ENCODE measurements at regions not wholly inside any gene's neighbourhood (a gene's known extent, or its start where the extent isn't known, plus 50 kb on each side); places are given as distances from the start of the nearest gene placed in this dataset.

- H3K4me1 ChIP-seq (ENCODE audit: control insufficient read depth, insufficient read depth, low read length): no peaks in the 10 kb centered on the region
- ChIA-PET CTCF (no interaction called here), POLR2A (no interaction called here), SMC1A (ENCODE audit: uncharacterized antibody, unreplicated experiment) (no interaction called here), RAD21 (ENCODE audit: unreplicated experiment) (no interaction called here)
- no peaks in the 10 kb centered on the region for H3K36me3 ChIP-seq (ENCODE audit: control insufficient read depth in 2 of 2, insufficient read depth in 2 of 2, low read length in 1 of 2)
- 34% methylated on average over 3 of the region's 3 CpGs for WGBS (ENCODE audit: insufficient coverage, insufficient replicate concordance, low lambda C conversion rate, missing lambda C conversion rate)
- H3K9ac ChIP-seq (ENCODE audit: control insufficient read depth, insufficient read depth, low read length): no peak overlapping the region
- H2AFZ ChIP-seq (ENCODE audit: control insufficient read depth, low read depth, low read length): no peak overlapping the region
- no peak overlapping the region for H3K27ac ChIP-seq (ENCODE audit: control insufficient read depth, insufficient read depth)
- H3K79me2 ChIP-seq (ENCODE audit: control insufficient read depth, insufficient read depth, low read length): no peaks in the 10 kb centered on the region
- no peak for FAIRE-seq
- TF ChIP-seq MTA3 (IDR thresholded peaks at IDR 0.05; ENCODE audit: borderline replicate concordance, low read length) (no peak), RBBP5 (conservative IDR thresholded peaks at IDR 0.05) (no peak), ZSCAN29 (IDR thresholded peaks at IDR 0.05) (no peak), MXI1 (IDR thresholded peaks at IDR 0.05; ENCODE audit: low read depth, low read length) (no peak), ZNF24 (IDR thresholded peaks at IDR 0.05) (no peak), IRF3 (IDR thresholded peaks at IDR 0.05) (no peak), GABPA (IDR thresholded peaks at IDR 0.05; ENCODE audit: low read depth) (no peak), WRNIP1 (IDR thresholded peaks at IDR 0.05; ENCODE audit: borderline replicate concordance, low read depth, low read length) (no peak), DPF2 (IDR thresholded peaks at IDR 0.05) (no peak), ZNF384 (IDR thresholded peaks at IDR 0.05; ENCODE audit: borderline replicate concordance, low read depth, low read length) (no peak), NFIC (IDR thresholded peaks at IDR 0.05; ENCODE audit: low read depth, low read length) (no peak)
- TF ChIP-seq, protein P1, sequence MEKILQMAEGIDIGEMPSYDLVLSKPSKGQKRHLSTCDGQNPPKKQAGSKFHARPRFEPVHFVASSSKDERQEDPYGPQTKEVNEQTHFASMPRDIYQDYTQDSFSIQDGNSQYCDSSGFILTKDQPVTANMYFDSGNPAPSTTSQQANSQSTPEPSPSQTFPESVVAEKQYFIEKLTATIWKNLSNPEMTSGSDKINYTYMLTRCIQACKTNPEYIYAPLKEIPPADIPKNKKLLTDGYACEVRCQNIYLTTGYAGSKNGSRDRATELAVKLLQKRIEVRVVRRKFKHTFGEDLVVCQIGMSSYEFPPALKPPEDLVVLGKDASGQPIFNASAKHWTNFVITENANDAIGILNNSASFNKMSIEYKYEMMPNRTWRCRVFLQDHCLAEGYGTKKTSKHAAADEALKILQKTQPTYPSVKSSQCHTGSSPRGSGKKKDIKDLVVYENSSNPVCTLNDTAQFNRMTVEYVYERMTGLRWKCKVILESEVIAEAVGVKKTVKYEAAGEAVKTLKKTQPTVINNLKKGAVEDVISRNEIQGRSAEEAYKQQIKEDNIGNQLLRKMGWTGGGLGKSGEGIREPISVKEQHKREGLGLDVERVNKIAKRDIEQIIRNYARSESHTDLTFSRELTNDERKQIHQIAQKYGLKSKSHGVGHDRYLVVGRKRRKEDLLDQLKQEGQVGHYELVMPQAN (conservative IDR thresholded peaks at IDR 0.05): no peak
- in situ Hi-C loops (cut with MboI): no loop called here
- H3K4me3 ChIP-seq: no peak overlapping the region
- no peak for DNase-seq (ENCODE audit: low read depth, low spot score)
- no peaks in the 10 kb centered on the region for H3K9me3 ChIP-seq (replicated peaks; ENCODE audit: control insufficient read depth, insufficient read depth, low read length)
- BruUV-seq (replicated peaks): no TSS peak
- H4K20me1 ChIP-seq (ENCODE audit: control insufficient read depth, insufficient read depth): no peaks in the 10 kb centered on the region
- intact Hi-C loops (cut with micrococcal nuclease; ENCODE audit: unreplicated experiment): no loop called here
- ATAC-seq: no peak
- no peak overlapping the region for H3K4me2 ChIP-seq (ENCODE audit: control insufficient read depth, insufficient read depth)
- H3K27me3 ChIP-seq (replicated peaks in 1 of 2; ENCODE audit: control insufficient read depth in 2 of 2, insufficient read depth in 2 of 2, low read length in 1 of 2): no peaks in the 10 kb centered on the region
Measured at GRCh38 chrX:150036641-150037040, 98.3 kb upstream of the EOLA2 start.
